ENCODE measurements at regions not wholly inside any gene's neighbourhood (a gene's known extent, or its start where the extent isn't known, plus 50 kb on each side); places are given as distances from the start of the nearest gene placed in this dataset.
"Not testable (repeated sequence)": the region's sequence is repeated elsewhere in the genome, so short reads cannot be mapped to it uniquely, and the experiment has no call there.

DNA sequence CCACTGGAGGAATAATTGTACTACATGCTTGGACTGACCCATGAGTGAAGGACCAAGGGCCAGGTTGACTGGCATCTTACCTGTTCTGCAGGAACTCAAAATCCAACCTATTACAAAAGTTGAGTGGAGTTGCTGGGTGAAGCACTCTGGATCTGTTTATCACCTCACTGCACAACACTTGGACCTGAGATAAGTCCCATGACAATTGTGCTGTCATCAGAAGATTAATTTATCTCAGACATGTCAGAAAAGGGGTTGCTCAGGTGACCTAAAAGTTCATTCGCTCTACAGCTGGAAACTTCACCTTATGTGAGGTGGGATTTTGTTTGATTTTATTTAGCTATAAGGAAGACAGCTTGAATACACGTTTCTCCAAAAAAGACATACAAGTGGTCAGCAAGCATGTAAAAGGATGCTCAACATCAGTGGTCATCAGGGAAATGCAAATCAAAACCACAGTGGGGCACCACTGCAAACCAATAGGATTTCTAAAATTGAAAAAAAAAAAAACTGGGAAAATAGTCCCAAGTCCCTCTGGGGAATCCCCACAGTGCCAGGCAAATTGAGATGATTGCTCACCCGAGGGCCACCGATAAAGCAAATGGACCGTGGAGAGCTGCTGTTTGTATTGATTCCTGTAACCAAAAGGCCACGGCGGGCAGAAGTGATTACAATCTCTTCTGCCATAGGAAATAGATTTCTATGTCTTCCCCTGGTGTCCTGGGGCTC is 65.8 kb upstream of the SLC35F5 start:
- Histone ChIP-seq H3K9me3 (ENCODE audit: control insufficient read depth, insufficient read depth, low read depth, low read length) (no peaks in the 10 kb centered on the region), H3K27ac (ENCODE audit: low read length) (no peak overlapping the region), H3K4me3 (ENCODE audit: low read depth in 2 of 2, low read length in 2 of 2) (no peak overlapping the region), H3K27me3 (ENCODE audit: control insufficient read depth, insufficient read depth, low read length) (no peaks in the 10 kb centered on the region), H3K4me1 (ENCODE audit: control insufficient read depth, insufficient read depth, low read length) (peaks cover 17% of the 10 kb centered on the region), H3K36me3 (ENCODE audit: control insufficient read depth, insufficient read depth, low read length) (no peaks in the 10 kb centered on the region)
- intact Hi-C loops (cut with micrococcal nuclease; ENCODE audit: unreplicated experiment): no loop called here
- BruUV-seq (replicated peaks): no TSS peak
- TF ChIP-seq TCF7L2 (IDR thresholded peaks at IDR 0.05; ENCODE audit: low read depth, low read length) (no peak), SIN3A (IDR thresholded peaks at IDR 0.05; ENCODE audit: borderline replicate concordance, insufficient read depth, low read depth, low read length) (no peak), POLR2AphosphoS5 (IDR thresholded peaks at IDR 0.05; ENCODE audit: low read depth, low read length) (no peak)
- TF ChIP-seq, protein P1, sequence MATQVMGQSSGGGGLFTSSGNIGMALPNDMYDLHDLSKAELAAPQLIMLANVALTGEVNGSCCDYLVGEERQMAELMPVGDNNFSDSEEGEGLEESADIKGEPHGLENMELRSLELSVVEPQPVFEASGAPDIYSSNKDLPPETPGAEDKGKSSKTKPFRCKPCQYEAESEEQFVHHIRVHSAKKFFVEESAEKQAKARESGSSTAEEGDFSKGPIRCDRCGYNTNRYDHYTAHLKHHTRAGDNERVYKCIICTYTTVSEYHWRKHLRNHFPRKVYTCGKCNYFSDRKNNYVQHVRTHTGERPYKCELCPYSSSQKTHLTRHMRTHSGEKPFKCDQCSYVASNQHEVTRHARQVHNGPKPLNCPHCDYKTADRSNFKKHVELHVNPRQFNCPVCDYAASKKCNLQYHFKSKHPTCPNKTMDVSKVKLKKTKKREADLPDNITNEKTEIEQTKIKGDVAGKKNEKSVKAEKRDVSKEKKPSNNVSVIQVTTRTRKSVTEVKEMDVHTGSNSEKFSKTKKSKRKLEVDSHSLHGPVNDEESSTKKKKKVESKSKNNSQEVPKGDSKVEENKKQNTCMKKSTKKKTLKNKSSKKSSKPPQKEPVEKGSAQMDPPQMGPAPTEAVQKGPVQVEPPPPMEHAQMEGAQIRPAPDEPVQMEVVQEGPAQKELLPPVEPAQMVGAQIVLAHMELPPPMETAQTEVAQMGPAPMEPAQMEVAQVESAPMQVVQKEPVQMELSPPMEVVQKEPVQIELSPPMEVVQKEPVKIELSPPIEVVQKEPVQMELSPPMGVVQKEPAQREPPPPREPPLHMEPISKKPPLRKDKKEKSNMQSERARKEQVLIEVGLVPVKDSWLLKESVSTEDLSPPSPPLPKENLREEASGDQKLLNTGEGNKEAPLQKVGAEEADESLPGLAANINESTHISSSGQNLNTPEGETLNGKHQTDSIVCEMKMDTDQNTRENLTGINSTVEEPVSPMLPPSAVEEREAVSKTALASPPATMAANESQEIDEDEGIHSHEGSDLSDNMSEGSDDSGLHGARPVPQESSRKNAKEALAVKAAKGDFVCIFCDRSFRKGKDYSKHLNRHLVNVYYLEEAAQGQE (IDR thresholded peaks at IDR 0.05; ENCODE audit: insufficient read depth in 1 of 2, low read depth in 2 of 2, low read length in 1 of 2): no peak
- TF ChIP-seq, protein P2, sequence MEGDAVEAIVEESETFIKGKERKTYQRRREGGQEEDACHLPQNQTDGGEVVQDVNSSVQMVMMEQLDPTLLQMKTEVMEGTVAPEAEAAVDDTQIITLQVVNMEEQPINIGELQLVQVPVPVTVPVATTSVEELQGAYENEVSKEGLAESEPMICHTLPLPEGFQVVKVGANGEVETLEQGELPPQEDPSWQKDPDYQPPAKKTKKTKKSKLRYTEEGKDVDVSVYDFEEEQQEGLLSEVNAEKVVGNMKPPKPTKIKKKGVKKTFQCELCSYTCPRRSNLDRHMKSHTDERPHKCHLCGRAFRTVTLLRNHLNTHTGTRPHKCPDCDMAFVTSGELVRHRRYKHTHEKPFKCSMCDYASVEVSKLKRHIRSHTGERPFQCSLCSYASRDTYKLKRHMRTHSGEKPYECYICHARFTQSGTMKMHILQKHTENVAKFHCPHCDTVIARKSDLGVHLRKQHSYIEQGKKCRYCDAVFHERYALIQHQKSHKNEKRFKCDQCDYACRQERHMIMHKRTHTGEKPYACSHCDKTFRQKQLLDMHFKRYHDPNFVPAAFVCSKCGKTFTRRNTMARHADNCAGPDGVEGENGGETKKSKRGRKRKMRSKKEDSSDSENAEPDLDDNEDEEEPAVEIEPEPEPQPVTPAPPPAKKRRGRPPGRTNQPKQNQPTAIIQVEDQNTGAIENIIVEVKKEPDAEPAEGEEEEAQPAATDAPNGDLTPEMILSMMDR (IDR thresholded peaks at IDR 0.05): no peak
- in situ Hi-C loops (cut with HindIII; ENCODE audit: low pct_unique_long_range_greater_than_20kb, low sequenced_read_pairs): no loop called here
- no peak for DNase-seq (ENCODE audit: low read depth, low spot score)
- no peak for ATAC-seq
- ChIA-PET POLR2A (interaction anchor here (1.0 kb wide), 1 partner anchor 37 kb away, joined by 5 read pairs; no protein-coding TSS in a partner anchor), CTCF (no interaction called here)

DNA sequence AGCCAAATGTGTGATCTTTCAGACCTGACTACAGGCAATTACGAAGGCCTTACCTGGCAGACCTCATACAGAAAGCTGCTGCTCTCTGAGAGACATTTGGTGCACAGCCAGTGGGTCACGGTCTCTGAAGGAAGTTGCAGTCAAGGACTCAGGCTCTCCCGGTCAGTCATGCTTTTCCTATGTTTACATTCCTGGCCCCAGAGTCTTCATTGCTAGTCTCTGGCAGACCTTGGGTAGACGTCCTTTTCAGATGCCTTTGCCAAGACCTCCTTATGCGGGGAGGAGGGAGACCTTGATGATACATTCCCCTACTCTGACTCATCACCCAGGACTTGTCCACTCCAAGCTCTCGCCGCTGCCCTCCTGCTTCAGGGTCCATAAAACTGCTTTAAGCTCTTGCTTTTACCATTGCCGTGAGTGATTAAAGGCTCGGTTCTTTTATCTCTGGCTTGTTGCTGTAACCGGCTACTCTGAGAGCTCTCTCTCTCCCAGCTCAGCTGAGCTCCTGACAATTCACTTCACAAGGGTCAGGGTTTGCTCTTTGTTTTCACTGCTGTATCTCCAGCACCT is 62.0 kb upstream of the SLC35F5 start:
- intact Hi-C loops (cut with micrococcal nuclease; ENCODE audit: unreplicated experiment): no loop called here
- no peaks in the 10 kb centered on the region for H3K27me3 ChIP-seq (ENCODE audit: control insufficient read depth, insufficient read depth, low read length)
- ChIA-PET CTCF (no interaction called here), POLR2A (no interaction called here)
- H3K4me3 ChIP-seq (ENCODE audit: low read depth in 2 of 2, low read length in 2 of 2): peak overlapping the region in 1 of 2 experiments; percentile 34; a peak in 2 of 4 replicates
- in situ Hi-C loops (cut with HindIII; ENCODE audit: low pct_unique_long_range_greater_than_20kb, low sequenced_read_pairs): no loop called here
- TF ChIP-seq, protein P2 (IDR thresholded peaks at IDR 0.05): no peak
- TF ChIP-seq TCF7L2 (IDR thresholded peaks at IDR 0.05; ENCODE audit: low read depth, low read length) (peak; percentile 83; the same call in 1 of the 2 replicates), POLR2AphosphoS5 (IDR thresholded peaks at IDR 0.05; ENCODE audit: low read depth, low read length) (no peak)
- DNase-seq (ENCODE audit: low read depth, low spot score) (peak; percentile 47), ATAC-seq (peak; percentile 92)
- peak overlapping the region; percentile 77 for H3K27ac ChIP-seq (ENCODE audit: low read length)
- no TSS peak for BruUV-seq (replicated peaks)
- H3K9me3 ChIP-seq (ENCODE audit: control insufficient read depth, insufficient read depth, low read depth, low read length): no peaks in the 10 kb centered on the region
- peaks cover 17% of the 10 kb centered on the region for H3K4me1 ChIP-seq (ENCODE audit: control insufficient read depth, insufficient read depth, low read length)
- no peaks in the 10 kb centered on the region for H3K36me3 ChIP-seq (ENCODE audit: control insufficient read depth, insufficient read depth, low read length)

DNA sequence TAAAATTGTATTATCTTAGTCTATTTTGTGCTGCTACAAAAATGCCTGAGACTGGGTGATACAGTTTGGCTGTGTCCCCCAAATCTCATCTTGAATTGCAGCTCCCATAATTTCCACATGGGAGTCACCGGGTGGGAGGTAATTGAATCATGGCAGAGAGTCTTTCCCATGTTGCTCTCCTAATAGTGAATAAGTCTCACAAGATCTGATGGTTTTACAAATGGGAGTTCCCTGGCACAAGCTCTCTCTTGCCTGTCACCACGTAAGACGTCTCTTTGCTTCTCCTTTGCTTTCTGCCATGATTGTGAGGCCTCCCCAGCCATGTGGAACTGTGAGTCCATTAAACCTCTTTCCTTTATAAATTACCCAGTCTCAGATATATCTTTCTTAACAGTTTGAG is 57.0 kb upstream of the SLC35F5 start:
- POLR2A ChIA-PET; H3K27me3 ChIP-seq (ENCODE audit: control insufficient read depth, insufficient read depth, low read length); H3K4me1 ChIP-seq (ENCODE audit: control insufficient read depth, insufficient read depth, low read length); CTCF ChIA-PET; H3K27ac ChIP-seq (ENCODE audit: low read length); DNase-seq (ENCODE audit: low read depth, low spot score); BruUV-seq (replicated peaks); H3K36me3 ChIP-seq (ENCODE audit: control insufficient read depth, insufficient read depth, low read length); ATAC-seq; intact Hi-C loops (cut with micrococcal nuclease; ENCODE audit: unreplicated experiment); in situ Hi-C loops (cut with HindIII; ENCODE audit: low pct_unique_long_range_greater_than_20kb, low sequenced_read_pairs); H3K4me3 ChIP-seq (ENCODE audit: low read depth in 2 of 2, low read length in 2 of 2); H3K9me3 ChIP-seq (ENCODE audit: control insufficient read depth, insufficient read depth, low read depth, low read length): not testable (repeated sequence)
